Pancreas (tissue), 10 donors: ENCODE measurements at regions not wholly inside any gene's neighbourhood (a gene's known extent, or its start where the extent isn't known, plus 50 kb on each side); places are given as distances from the start of the nearest gene placed in this dataset.

Experiments used
- ATAC-seq, 4 donors: fragments of 200-7000 bp; cut with Tn5 transposase; one replicate each; pipeline versions ENCODE4 v1.8.0 to v1.9.1; 2020; ENCODE audit warnings: mild to moderate bottlenecking in 4 of 4, moderate library complexity in 4 of 4
- DNase-seq, 6 donors: peaks; one replicate each; pipeline ENCODE4 v3.0.0-alpha.2; 2020
- FAIRE-seq: peaks from 2 replicates; lab custom pipeline; 2012; peaks lifted over from hg19 to GRCh38; lab: Jason Lieb, UNC
- H3K27ac ChIP-seq, 4 donors: fragments of 200-600 bp; sonication (generic); 1 replicate in 3 of 4; 2 replicates in 1 of 4; pipeline versions ENCODE4 v1.5.0 to v1.8.0; 2020
- H3K27me3 ChIP-seq, 4 donors: fragments of 200-600 bp; one replicate each; pipeline ENCODE4 v1.8.0; 2021
- H3K36me3 ChIP-seq, 3 donors: fragments of 200-600 bp; sonication (generic) in 1 of 3; one replicate each; pipeline versions ENCODE4 v1.5.0 to v1.8.0; 2020 to 2021
- H3K4me1 ChIP-seq, 3 donors: fragments of 200-600 bp; one replicate each; pipeline ENCODE4 v1.8.0; 2021
- H3K4me3 ChIP-seq, 4 donors: fragments of 200-600 bp; sonication (generic) in 2 of 4; one replicate each; pipeline versions ENCODE4 v1.5.0 to v1.8.0; 2020 to 2021
- H3K9me3 ChIP-seq, 4 donors: fragments of 200-600 bp; one replicate each; pipeline ENCODE4 v1.8.0; 2021
- CTCF ChIP-seq, 4 donors: fragments of 200-600 bp; sonication (generic) in 3 of 4; IDR thresholded peaks; one replicate each; pipeline versions ENCODE4 v1.5.0 to v1.8.0; 2021; ENCODE audit warnings: antibody characterized with exemption in 4 of 4
- WGBS, 2 donors: extraction: QIAGEN DNeasy Blood & Tissue Kit; methylation state at CpG; one replicate each; pipeline ENCODE4 v1.1.7; 2013; 5-methylcytosine and 5-hydroxymethylcytosine counted together
- intact Hi-C, 3 donors: fragments of 100-400 bp; cut with DNase I; formaldehyde crosslinking; loops; one replicate each; pipeline versions ENCODE4 v1.11.1 to v1.14.2; 2022
- donor health status: healthy with polysubstance abuse.
- donor health status: DM: no; HTN: no; CAD: no; lungs with moderate emphysema.
- donor health status: DM: no; HTN: no; CAD: no.
- donor health status: control.
- donor health status: control.
- donor health status: Bipolar disorder and iron deficiency.
- donor health status: DM: yes; HTN: yes; CAD: no.
- donor health status: DM: no; HTN: no; CAD: no.
- donor health status: DM: no; HTN: no; CAD: no.
- donor health status: DM: yes; HTN: yes; CAD: no.

DNA sequence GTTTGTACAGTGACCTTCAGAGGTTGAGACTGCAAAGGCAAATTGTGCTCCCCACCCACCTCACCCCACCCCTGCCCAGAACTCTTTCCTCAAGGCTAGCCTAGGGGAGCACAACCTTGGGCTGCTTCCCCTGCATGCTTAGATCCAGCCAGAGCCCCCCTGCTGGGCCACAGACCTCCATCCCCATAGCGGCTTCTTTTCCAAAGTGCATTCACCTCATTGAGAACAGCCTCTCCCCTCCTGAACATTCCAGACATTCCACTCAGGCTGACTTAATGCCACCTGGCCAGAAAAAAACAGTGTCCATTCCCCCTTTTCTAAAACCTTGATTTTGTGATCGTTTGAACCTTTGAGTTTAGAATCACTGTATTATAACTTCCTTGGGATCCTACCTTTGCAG is 124.4 kb upstream of the TOPAZ1 start:
- no peak for TF ChIP-seq CTCF (IDR thresholded peaks at IDR 0.05)
- Histone ChIP-seq H3K27me3 (no peaks in the 10 kb centered on the region), H3K36me3 (no peaks in the 10 kb centered on the region), H3K9me3 (no peaks in the 10 kb centered on the region), H3K27ac (no peak overlapping the region), H3K4me1 (no peaks in the 10 kb centered on the region), H3K4me3 (no peak overlapping the region)
- ATAC-seq (peak in 3 of 4 donors; percentile 61 to 84 (median 70)), FAIRE-seq (no peak), DNase-seq (peak in 3 of 6 donors; percentile 21 to 37 (median 29))
- intact Hi-C loops = no loop called here
- 24 to 26% methylated on average over 2 of the region's 2 CpGs for WGBS, 2 donors

GRCh38 chr3:44117736-44118135 is 124.0 kb upstream of the TOPAZ1 start:
- Histone ChIP-seq H3K27ac (no peak overlapping the region), H3K9me3 (no peaks in the 10 kb centered on the region), H3K4me3 (no peak overlapping the region), H3K27me3 (no peaks in the 10 kb centered on the region), H3K36me3 (no peaks in the 10 kb centered on the region), H3K4me1 (no peaks in the 10 kb centered on the region)
- no peak for DNase-seq
- intact Hi-C loops = no loop called here
- ATAC-seq = peak in 1 of 4 donors; percentile 20
- TF ChIP-seq CTCF (IDR thresholded peaks at IDR 0.05) = no peak
- FAIRE-seq = no peak
- WGBS, 2 donors = 57 to 72% methylated on average over 5 of the region's 5 CpGs

GRCh38 chr3:44120721-44121582 is 120.7 kb upstream of the TOPAZ1 start:
- intact Hi-C loops = no loop called here
- DNase-seq = no peak
- TF ChIP-seq CTCF (IDR thresholded peaks at IDR 0.05) = no peak
- WGBS, 2 donors = 52 to 58% methylated on average over 6 of the region's 6 CpGs
- H3K9me3 ChIP-seq = no peaks in the 10 kb centered on the region
- no peak overlapping the region for H3K27ac ChIP-seq
- H3K4me1 ChIP-seq = no peaks in the 10 kb centered on the region
- no peak overlapping the region for H3K4me3 ChIP-seq
- no peaks in the 10 kb centered on the region for H3K27me3 ChIP-seq
- FAIRE-seq = no peak
- no peak for ATAC-seq
- H3K36me3 ChIP-seq = no peaks in the 10 kb centered on the region

GRCh38 chr3:44125246-44125645 is 116.4 kb upstream of the TOPAZ1 start:
- H3K27me3 ChIP-seq = no peaks in the 10 kb centered on the region
- no peaks in the 10 kb centered on the region for H3K36me3 ChIP-seq
- no peaks in the 10 kb centered on the region for H3K9me3 ChIP-seq
- DNase-seq (no peak), ATAC-seq (no peak), FAIRE-seq (no peak)
- WGBS, 2 donors = 78 to 91% methylated on average over 2 of the region's 2 CpGs
- H3K4me1 ChIP-seq = no peaks in the 10 kb centered on the region
- intact Hi-C loops = no loop called here
- H3K27ac ChIP-seq = no peak overlapping the region
- no peak for TF ChIP-seq CTCF (IDR thresholded peaks at IDR 0.05)
- no peak overlapping the region for H3K4me3 ChIP-seq

DNA sequence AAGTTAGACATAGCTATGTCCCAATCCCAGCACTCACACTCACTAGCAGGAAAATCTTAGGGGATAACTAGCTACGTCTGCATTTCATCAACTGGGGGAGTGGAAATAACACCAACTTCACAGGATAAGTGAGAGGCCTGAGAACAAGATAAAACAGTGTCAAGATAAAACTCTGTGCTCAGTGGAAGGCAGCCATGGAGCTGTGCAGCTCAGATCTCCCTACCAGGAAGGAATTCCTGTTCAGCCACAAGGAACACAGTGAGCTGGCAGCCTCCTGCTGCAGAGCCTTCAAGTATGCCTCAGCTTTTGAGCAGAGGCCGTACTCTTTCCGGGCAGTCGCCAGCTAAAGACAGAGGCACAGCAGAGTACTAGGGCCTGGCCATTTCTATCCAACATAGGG is 115.8 kb upstream of the TOPAZ1 start:
- no peaks in the 10 kb centered on the region for H3K36me3 ChIP-seq
- H3K4me3 ChIP-seq = no peak overlapping the region
- no peaks in the 10 kb centered on the region for H3K27me3 ChIP-seq
- no peak overlapping the region for H3K27ac ChIP-seq
- FAIRE-seq (no peak), ATAC-seq (no peak), DNase-seq (no peak)
- intact Hi-C loops = no loop called here
- H3K4me1 ChIP-seq = no peaks in the 10 kb centered on the region
- whole genome bisulfite sequencing, 2 donors = 61 to 63% methylated on average over 4 of the region's 4 CpGs
- TF ChIP-seq CTCF (IDR thresholded peaks at IDR 0.05) = no peak
- H3K9me3 ChIP-seq = no peaks in the 10 kb centered on the region
